Uterus (tissue), 2 donors: ENCODE measurements at regions not wholly inside any gene's neighbourhood (a gene's known extent, or its start where the extent isn't known, plus 50 kb on each side); places are given as distances from the start of the nearest gene placed in this dataset.

ENCODE experiments used
- CTCF ChIP-seq, 4 experiments: fragments of 200-600 bp in 2 of 4; fragments of 450-650 bp in 2 of 4; sonication (generic) in 2 of 4; IDR thresholded peaks; one replicate each; pipeline ENCODE4 v1.5.1; 2016 to 2019; ENCODE audit warnings: antibody characterized with exemption in 4 of 4, mild to moderate bottlenecking in 2 of 4, moderate library complexity in 1 of 4
- POLR2A ChIP-seq, 2 donors: fragments of 450-650 bp; IDR thresholded peaks; one replicate each; pipeline ENCODE4 v1.6.1; 2016; ENCODE audit warnings: antibody characterized with exemption in 2 of 2, mild to moderate bottlenecking in 1 of 2, moderate library complexity in 1 of 2

DNA sequence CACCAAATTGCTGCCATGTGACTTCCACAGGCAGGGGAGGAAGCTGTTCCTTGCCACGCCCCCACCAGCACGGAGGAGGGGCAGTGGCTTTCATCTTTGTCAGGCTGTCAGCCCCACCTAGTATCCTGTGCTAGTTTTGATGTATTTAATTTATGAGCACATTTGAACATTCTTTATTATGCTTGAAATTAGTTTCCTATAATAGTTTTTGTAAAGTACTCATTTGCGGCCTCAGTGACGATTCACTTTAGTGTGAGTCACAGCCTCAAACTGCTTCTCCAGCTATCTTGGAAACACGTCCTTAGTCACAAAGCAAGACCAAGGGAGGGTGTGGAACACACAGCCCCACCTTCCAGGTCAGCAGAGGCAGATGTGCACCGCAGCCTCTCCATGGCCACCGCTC, 239.9 kb upstream of the ATP10A start:
- no peak for TF ChIP-seq CTCF (IDR thresholded peaks at IDR 0.05)
- no peak for TF ChIP-seq POLR2A (IDR thresholded peaks at IDR 0.05)
